ENCODE measurements at regions not wholly inside any gene's neighbourhood (a gene's known extent, or its start where the extent isn't known, plus 50 kb on each side); places are given as distances from the start of the nearest gene placed in this dataset.

- CTCF ChIA-PET, result no interaction called here
- Histone ChIP-seq H3K9me3 (ENCODE audit: control extremely low read depth in 1 of 3, control insufficient read depth in 2 of 3, insufficient read depth in 1 of 3, low read length in 2 of 3) (no peaks in the 10 kb centered on the region), H3K27ac (ENCODE audit: low read length in 2 of 2) (no peak overlapping the region), H3K9ac (ENCODE audit: low read length) (no peak overlapping the region), H3K27me3 (replicated peaks in 1 of 4; ENCODE audit: control extremely low read depth in 1 of 4, control insufficient read depth in 3 of 4, insufficient read depth in 4 of 4, low read length in 3 of 4) (no peaks in the 10 kb centered on the region), H3K36me3 (replicated peaks in 1 of 2; ENCODE audit: control extremely low read depth in 1 of 2, control insufficient read depth in 1 of 2, extremely low read depth in 1 of 2, insufficient read depth in 2 of 2, low read length in 1 of 2) (no peaks in the 10 kb centered on the region), H3K4me2 (replicated peaks; ENCODE audit: low read depth, low read length, poor library complexity, severe bottlenecking) (no peak overlapping the region), H3K4me3 (ENCODE audit: control extremely low read depth in 1 of 5, extremely low read depth in 1 of 5, insufficient read depth in 1 of 5, low read depth in 2 of 5, low read length in 4 of 5) (no peak overlapping the region), H3K4me1 (ENCODE audit: control insufficient read depth in 2 of 2, insufficient read depth in 2 of 2, low read length in 2 of 2) (no peaks in the 10 kb centered on the region), H4K20me1 (ENCODE audit: control insufficient read depth, insufficient read depth, low read length, poor library complexity, severe bottlenecking) (no peaks in the 10 kb centered on the region), H2AFZ (ENCODE audit: insufficient read depth, low read depth, low read length, poor library complexity, severe bottlenecking) (no peak overlapping the region), H3K79me2 (ENCODE audit: control insufficient read depth, insufficient read depth, low read length) (no peaks in the 10 kb centered on the region)
- Mint-ChIP-seq H3K4me3 (no peak overlapping the region), H3K27ac (no peak overlapping the region), H3K4me1 (no peaks in the 10 kb centered on the region), H3K9me3 (ENCODE audit: insufficient read depth) (no peaks in the 10 kb centered on the region), H3K27me3 (no peaks in the 10 kb centered on the region)
- DNase-seq (no peak), ATAC-seq (ENCODE audit: low read depth) (no peak)
- no peak for TF ChIP-seq EZH2 (IDR thresholded peaks at IDR 0.05; ENCODE audit: borderline replicate concordance, insufficient read depth, low read depth, low read length, poor library complexity, severe bottlenecking)
- no peak for TF ChIP-seq CTCF (IDR thresholded peaks at IDR 0.05)
- 80% methylated on average over 1 of the region's 2 CpGs for WGBS (ENCODE audit: insufficient coverage)
- POLR2A ChIA-PET, result no interaction called here
- intact Hi-C loops (cut with micrococcal nuclease), result loop anchor here (5.0 kb wide), 1 partner anchor 1049 kb away; no protein-coding TSS in a partner anchor
These were observed 490.3 kb upstream of the KIRREL3 start for GRCh38 chr11:127490896-127491295.

GRCh38 chr11:127485541-127485940 lies 485.0 kb upstream of the KIRREL3 start:
- no peaks in the 10 kb centered on the region for H3K4me1 Mint-ChIP-seq
- ATAC-seq (ENCODE audit: low read depth) (no peak), DNase-seq (no peak)
- Histone ChIP-seq H3K27me3 (replicated peaks in 1 of 4; ENCODE audit: control extremely low read depth in 1 of 4, control insufficient read depth in 3 of 4, insufficient read depth in 4 of 4, low read length in 3 of 4) (no peaks in the 10 kb centered on the region), H3K36me3 (replicated peaks in 1 of 2; ENCODE audit: control extremely low read depth in 1 of 2, control insufficient read depth in 1 of 2, extremely low read depth in 1 of 2, insufficient read depth in 2 of 2, low read length in 1 of 2) (no peaks in the 10 kb centered on the region), H2AFZ (ENCODE audit: insufficient read depth, low read depth, low read length, poor library complexity, severe bottlenecking) (no peak overlapping the region), H3K79me2 (ENCODE audit: control insufficient read depth, insufficient read depth, low read length) (no peaks in the 10 kb centered on the region), H4K20me1 (ENCODE audit: control insufficient read depth, insufficient read depth, low read length, poor library complexity, severe bottlenecking) (no peaks in the 10 kb centered on the region), H3K4me1 (ENCODE audit: control insufficient read depth in 2 of 2, insufficient read depth in 2 of 2, low read length in 2 of 2) (no peaks in the 10 kb centered on the region), H3K9ac (ENCODE audit: low read length) (no peak overlapping the region), H3K9me3 (ENCODE audit: control extremely low read depth in 1 of 3, control insufficient read depth in 2 of 3, insufficient read depth in 1 of 3, low read length in 2 of 3) (no peaks in the 10 kb centered on the region), H3K4me3 (ENCODE audit: control extremely low read depth in 1 of 5, extremely low read depth in 1 of 5, insufficient read depth in 1 of 5, low read depth in 2 of 5, low read length in 4 of 5) (no peak overlapping the region), H3K4me2 (replicated peaks; ENCODE audit: low read depth, low read length, poor library complexity, severe bottlenecking) (no peak overlapping the region), H3K27ac (ENCODE audit: low read length in 2 of 2) (no peak overlapping the region)
- no peak overlapping the region for H3K27ac Mint-ChIP-seq
- no peak overlapping the region for H3K4me3 Mint-ChIP-seq
- intact Hi-C loops (cut with micrococcal nuclease), result no loop called here
- TF ChIP-seq CTCF (IDR thresholded peaks at IDR 0.05), result no peak
- TF ChIP-seq EZH2 (IDR thresholded peaks at IDR 0.05; ENCODE audit: borderline replicate concordance, insufficient read depth, low read depth, low read length, poor library complexity, severe bottlenecking), result no peak
- CTCF ChIA-PET, result no interaction called here
- no CpG with 5 or more reads among the region's 2 CpGs for WGBS (ENCODE audit: insufficient coverage)
- POLR2A ChIA-PET, result no interaction called here
- no peaks in the 10 kb centered on the region for H3K9me3 Mint-ChIP-seq (ENCODE audit: insufficient read depth)
- no peaks in the 10 kb centered on the region for H3K27me3 Mint-ChIP-seq

All from B cell (primary cell).